GM19395 (cell line): ENCODE measurements at regions not wholly inside any gene's neighbourhood (a gene's known extent, or its start where the extent isn't known, plus 50 kb on each side); places are given as distances from the start of the nearest gene placed in this dataset.
"Not testable (repeated sequence)": the region's sequence is repeated elsewhere in the genome, so short reads cannot be mapped to it uniquely, and the experiment has no call there.

Experiments
- ATAC-seq: cut with Tn5 transposase; IDR thresholded peaks from one replicate; pipeline ENCODE4 v1.9.1; 2021; ENCODE audit warnings: mild to moderate bottlenecking, moderate library complexity; ENCODE audit not compliant: unreplicated experiment

GRCh38 chr9:75531588-75531987, 358.9 kb upstream of the PCSK5 start:
- ATAC-seq = no peak

DNA sequence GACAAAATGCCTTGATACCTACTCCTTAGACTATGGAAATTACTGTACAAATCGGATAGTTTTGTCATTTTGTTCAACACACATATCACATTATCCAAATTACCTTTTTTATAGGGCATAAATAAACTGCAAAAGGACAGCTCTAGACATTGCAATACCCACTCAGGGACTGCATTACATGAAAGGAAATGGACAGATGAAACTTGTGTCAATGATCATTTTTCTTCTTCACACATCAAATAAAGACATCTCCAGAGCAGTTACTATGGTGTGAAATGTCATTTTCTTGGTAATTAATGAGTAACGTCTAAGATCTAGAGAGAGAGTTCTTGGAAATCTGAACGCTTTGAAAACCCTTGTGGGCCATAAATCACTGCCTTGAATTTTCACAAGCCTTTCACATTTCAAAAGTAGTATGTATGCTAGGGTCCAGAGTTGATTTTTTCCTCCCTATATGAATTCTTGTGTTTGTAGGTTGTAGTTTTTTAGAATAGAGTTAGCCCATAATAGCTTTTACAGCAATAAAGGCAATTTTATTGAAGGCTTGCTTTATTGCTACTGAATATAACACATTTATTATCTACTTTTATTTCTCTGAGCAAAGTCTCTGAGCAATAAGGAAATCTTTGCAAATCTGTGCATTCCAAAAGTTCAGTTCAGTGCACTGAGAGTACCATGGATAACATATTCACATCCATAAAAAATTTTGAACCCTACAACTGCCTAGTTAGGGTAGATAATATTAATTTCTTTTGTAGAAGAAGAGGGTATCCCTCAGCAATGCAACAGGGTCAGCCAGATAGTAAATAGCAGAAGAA, 358.0 kb upstream of the PCSK5 start:
- ATAC-seq = no peak

GRCh38 chr9:75539523-75539922, 350.9 kb upstream of the PCSK5 start:
- ATAC-seq = no peak

DNA sequence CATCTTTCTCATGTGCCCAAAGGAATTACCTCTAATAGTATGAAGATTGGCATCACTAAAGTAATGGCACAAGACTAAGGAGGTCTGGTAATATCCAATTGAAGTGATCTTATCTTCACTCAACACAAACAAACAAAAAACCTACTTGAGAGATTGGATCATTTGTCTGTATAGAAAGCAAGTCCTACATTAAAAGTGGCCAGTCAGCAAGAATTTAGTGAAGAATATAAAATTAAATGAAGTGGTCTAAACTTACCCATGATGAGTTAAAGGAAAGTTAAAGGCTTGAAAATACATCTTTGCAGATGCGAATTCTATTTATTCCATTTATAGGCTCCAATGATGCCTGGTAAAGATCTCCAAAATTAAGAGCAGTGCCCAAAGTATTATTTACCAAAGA, 350.3 kb upstream of the PCSK5 start:
- no peak for ATAC-seq

DNA sequence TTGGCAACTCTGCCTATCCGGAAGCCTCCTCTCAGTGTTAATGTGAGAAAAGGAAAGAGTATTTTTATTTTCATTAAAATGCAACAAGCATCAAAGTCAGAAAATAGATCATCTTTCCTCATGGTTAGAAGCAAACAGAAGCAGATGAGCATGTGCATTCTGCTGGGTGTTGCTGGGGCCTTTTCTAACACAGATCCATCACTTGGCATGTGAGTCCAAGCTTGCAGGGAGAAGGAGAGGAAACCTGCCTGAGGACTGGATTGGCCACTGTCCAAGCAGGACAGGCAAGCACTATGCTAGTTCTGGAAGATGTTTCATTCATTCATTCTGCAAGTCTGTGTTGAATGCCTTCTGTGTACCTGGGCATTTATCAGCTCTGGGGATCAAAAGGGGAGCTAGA, 348.7 kb upstream of the PCSK5 start:
- ATAC-seq = no peak

- no peak for ATAC-seq
Measured at GRCh38 chr9:75544815-75545214, 345.7 kb upstream of the PCSK5 start.

DNA sequence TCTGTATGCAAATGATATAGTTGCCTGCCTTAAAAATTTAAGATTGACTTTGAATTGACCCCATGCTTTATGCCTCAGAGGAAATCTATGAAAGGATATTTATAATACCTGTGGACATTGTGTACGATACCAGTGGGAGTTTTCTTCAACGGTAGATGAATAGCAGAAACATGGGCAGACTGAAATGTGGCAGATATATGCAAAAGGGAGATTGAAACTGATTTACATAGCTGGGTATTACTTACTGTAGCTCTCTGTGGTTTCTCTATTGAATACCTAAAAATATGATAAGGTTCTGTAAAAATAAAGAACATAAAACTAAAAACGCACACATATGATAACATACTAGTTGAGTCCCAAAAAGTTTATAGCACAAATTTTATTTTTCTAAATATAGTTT, 345.2 kb upstream of the PCSK5 start:
- ATAC-seq = no peak

GRCh38 chr9:75548871-75549270, 341.6 kb upstream of the PCSK5 start:
- no peak for ATAC-seq

GRCh38 chr9:75551861-75552260, 338.6 kb upstream of the PCSK5 start:
- no peak for ATAC-seq

GRCh38 chr9:75552941-75553340, 337.5 kb upstream of the PCSK5 start:
- ATAC-seq = no peak

DNA sequence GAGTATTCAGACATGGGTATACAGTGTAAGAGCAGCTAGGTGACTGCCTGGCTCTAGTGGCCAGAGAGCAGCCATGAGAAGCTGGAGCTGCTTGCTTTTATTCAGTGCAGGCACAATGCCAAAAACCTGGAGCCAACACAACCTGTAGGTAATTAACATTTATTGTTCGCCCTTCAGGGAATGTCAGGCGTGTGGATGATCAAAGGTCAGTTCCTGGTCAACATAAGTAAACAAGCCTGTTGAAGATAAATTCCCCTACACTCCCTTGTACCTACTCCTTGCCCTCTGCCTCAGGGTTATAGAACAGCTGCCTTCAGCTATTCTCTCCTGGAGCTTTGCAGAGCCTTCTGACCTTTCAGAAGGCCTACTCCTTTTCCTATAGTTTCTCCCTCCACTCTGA, 323.7 kb upstream of the PCSK5 start:
- ATAC-seq = not testable (repeated sequence)

- no peak for ATAC-seq
Measured at GRCh38 chr9:75570538-75570937, 319.9 kb upstream of the PCSK5 start.

GRCh38 chr9:75574569-75574968, 315.9 kb upstream of the PCSK5 start:
- no peak for ATAC-seq

DNA sequence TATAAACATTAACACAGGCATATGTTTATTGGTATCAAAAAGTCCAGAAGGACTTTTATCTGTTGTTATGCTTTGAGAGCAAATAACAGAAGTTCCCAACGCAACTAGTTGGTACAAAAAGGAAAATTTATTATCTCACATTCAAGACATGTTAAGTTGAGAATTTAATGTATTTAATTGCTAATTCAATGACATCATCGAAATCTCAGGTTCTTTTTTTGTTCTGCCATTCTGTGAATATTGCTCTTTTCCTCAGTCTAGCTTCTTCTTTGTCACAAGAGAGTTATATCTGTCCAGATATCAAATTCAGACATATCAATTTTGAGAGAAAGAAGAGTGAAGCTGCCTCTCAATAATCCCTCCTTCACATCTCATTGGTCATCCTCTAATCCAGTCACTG, 307.6 kb upstream of the PCSK5 start:
- no peak for ATAC-seq

DNA sequence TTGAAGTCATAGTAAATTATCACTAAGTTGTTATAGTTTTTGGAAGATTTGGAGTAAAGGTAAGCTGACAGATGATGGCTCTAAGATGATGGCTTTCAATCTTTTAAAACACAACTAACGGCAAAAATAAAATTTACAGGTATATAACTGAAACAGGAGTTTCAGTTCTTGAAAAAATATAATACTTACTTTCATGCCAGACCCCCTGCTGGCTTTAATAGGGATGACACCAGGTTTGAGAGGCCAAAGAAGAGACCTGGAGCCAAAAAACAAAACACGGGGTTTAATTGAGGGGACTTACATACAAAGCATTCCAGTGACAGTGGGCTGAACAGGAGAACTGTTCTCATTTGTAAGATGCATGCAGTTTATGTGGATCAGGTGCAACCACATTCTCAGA, 301.7 kb upstream of the PCSK5 start:
- ATAC-seq = no peak

DNA sequence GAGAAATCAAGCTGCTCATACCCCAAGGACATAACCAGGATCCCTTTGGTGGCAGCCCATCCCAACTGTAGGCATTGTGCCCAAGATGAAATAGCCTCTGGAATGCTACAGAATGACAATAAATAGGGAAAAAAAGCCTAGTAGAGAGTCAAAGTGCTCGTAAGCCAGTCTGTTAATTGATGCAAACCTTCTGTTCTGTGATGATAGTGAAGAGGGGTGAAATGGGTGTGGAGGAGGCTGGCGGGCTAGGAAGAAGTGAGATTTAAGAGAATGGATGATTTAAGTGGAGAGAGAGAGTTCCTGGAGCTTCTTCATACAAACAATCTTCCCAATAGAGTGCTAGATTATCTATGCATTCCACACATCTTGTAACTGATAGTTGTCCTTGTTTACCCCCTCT, 301.0 kb upstream of the PCSK5 start:
- ATAC-seq = no peak

GRCh38 chr9:75591972-75592371, 298.5 kb upstream of the PCSK5 start:
- no peak for ATAC-seq

GRCh38 chr9:75592586-75592985, 297.9 kb upstream of the PCSK5 start:
- no peak for ATAC-seq

DNA sequence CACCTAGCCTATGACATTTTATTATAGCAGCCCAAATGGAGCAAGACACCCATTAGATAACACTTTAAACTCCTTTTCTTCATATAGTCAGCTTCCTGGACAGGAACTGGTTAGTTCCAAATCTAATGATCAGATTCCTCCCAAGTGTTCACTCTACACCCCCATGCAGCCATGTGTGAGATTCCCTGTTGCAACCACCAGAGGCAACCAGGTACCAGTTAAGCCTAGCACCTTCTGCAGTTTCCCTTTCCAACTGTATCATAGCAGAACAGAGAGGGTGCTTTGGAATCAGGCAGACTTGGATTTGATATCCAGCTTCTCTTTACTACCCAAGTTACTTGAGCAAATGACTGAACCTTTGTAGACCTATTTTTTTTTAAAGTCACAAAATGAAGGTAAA, 296.6 kb upstream of the PCSK5 start:
- ATAC-seq = no peak

GRCh38 chr9:75599126-75599525, 291.3 kb upstream of the PCSK5 start:
- no peak for ATAC-seq

DNA sequence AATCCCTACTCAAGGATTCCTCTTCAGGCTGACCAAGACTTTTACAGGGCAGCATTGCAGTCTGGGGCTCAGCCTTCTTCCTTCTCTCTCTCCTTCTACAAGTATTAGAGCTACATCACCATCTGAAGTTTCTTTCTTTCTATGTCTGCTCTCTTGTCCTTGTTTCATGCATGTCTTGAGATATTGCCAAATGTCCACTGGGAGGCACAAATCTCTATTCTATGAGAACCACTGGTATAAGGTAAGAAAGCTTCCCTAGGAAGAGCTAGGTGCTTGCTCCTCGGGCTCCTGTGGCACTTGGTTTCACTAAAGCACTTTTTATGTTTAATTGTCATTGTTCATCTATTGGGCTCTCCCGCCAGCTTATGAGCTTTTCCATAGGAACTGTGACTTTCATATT, 289.2 kb upstream of the PCSK5 start:
- no peak for ATAC-seq

DNA sequence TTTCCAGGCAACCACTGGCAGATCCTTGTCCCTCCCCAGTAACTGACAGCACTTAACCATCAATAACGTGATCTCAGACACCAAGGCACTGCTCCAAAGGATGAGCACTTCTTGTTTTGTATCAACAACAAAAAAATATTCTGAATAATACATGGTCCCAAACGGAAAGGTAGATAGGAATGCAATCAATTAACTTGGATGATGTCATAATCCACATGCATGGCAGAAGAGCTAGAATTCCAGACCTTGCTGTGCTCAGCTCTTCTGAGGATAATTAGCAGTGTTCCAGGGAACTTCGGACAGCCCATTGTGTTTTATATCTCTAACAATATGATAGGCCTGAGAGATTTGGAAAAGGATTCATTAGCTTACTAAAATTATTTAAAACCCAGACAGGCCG, 288.4 kb upstream of the PCSK5 start:
- ATAC-seq = no peak

GRCh38 chr9:75604661-75605060, 285.8 kb upstream of the PCSK5 start:
- no peak for ATAC-seq
